Ovary (tissue), 3 donors: ENCODE measurements at regions not wholly inside any gene's neighbourhood (a gene's known extent, or its start where the extent isn't known, plus 50 kb on each side); places are given as distances from the start of the nearest gene placed in this dataset.

Source experiments
- EP300 ChIP-seq: sonication (generic); formaldehyde crosslinking; IDR thresholded peaks from one replicate; pipeline ENCODE4 v1.6.1; 2017; ENCODE audit warnings: antibody characterized with exemption
- POLR2A ChIP-seq: fragments of 450-650 bp; IDR thresholded peaks from one replicate; pipeline ENCODE4 v1.6.1; 2017; ENCODE audit warnings: antibody characterized with exemption, mild to moderate bottlenecking, moderate library complexity
- TF ChIP-seq, protein P1 (sequence below), 3 donors: fragments of 450-650 bp in 2 of 3; fragments of 200-600 bp in 1 of 3; IDR thresholded peaks; one replicate each; pipeline versions ENCODE4 v1.5.1 to v1.8.0; 2016 to 2022; ENCODE audit warnings: antibody characterized with exemption in 3 of 3, mild to moderate bottlenecking in 1 of 3
- donor health status: DM: no; HTN: no; CAD: no.

GRCh38 chrX:49760290-49760890, 64.6 kb upstream of the PAGE1 start:
- TF ChIP-seq, protein P1, sequence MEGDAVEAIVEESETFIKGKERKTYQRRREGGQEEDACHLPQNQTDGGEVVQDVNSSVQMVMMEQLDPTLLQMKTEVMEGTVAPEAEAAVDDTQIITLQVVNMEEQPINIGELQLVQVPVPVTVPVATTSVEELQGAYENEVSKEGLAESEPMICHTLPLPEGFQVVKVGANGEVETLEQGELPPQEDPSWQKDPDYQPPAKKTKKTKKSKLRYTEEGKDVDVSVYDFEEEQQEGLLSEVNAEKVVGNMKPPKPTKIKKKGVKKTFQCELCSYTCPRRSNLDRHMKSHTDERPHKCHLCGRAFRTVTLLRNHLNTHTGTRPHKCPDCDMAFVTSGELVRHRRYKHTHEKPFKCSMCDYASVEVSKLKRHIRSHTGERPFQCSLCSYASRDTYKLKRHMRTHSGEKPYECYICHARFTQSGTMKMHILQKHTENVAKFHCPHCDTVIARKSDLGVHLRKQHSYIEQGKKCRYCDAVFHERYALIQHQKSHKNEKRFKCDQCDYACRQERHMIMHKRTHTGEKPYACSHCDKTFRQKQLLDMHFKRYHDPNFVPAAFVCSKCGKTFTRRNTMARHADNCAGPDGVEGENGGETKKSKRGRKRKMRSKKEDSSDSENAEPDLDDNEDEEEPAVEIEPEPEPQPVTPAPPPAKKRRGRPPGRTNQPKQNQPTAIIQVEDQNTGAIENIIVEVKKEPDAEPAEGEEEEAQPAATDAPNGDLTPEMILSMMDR (IDR thresholded peaks at IDR 0.05): no peak
- no peak for TF ChIP-seq EP300
- TF ChIP-seq POLR2A: no peak
